ENCODE measurements at regions not wholly inside any gene's neighbourhood (a gene's known extent, or its start where the extent isn't known, plus 50 kb on each side); places are given as distances from the start of the nearest gene placed in this dataset.

DNA sequence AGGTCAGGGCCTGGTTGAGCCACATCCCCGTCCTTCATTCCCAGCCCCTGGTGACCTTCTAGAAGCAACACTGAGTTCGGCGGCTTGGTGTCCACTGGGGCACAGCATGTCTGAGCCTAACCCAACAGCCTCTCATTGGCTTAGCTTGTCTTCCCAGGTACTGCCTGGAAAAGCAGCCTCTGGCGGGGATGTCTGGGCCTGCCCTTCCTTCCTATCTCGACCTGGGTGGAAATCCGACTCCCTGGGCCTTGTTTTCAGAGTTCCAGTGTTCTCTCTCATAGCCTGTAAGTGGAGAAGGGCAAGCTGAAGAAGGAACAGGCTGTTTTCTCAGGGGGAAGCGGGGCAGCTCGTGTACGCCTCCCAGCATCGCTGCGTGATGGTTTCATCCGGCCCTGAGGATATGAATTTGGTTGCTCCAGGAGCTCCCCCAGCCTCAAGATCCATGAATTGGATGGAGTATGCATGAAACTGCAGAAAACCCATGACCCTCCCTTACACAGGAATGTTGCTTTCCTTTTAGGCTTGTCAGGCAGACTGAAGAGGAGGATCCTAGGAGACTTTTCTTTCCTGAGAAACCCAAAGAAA lies 116.5 kb upstream of the IRF2BP2 start:
- no peak for TF ChIP-seq CREB1 (IDR thresholded peaks at IDR 0.05; ENCODE audit: low read depth)
- no peak for TF ChIP-seq EP300 (IDR thresholded peaks at IDR 0.05; ENCODE audit: borderline replicate concordance)
